Panc1 (cell line): ENCODE measurements at regions not wholly inside any gene's neighbourhood (a gene's known extent, or its start where the extent isn't known, plus 50 kb on each side); places are given as distances from the start of the nearest gene placed in this dataset.

Source experiments
- ATAC-seq: fragments of 200-7000 bp; cut with Tn5 transposase; 2 replicates; pipeline ENCODE4 v1.9.1; 2020; ENCODE audit warnings: mild to moderate bottlenecking, moderate library complexity
- BruUV-seq: library from RNA; stranded (reverse); fragments of 400-500 nt; replicated peaks from 2 replicates; lab custom pipeline; 2021; lab: Mats Ljungman, UMichigan
- CTCF ChIA-PET: fragments of 300-600 bp; sonication (Branson Sonifier 250); formaldehyde crosslinking; loops from one replicate; lab custom pipeline; 2022; ENCODE audit warnings: antibody characterized with exemption; lab: Charles Lee
- POLR2A ChIA-PET: fragments of 300-600 bp; sonication (Branson Sonifier 250); formaldehyde crosslinking; loops from one replicate; lab custom pipeline; 2022; ENCODE audit warnings: antibody characterized with exemption; lab: Charles Lee
- DNase-seq: peaks from one replicate; pipeline ENCODE4 v3.0.0-alpha.2; 2010; ENCODE audit warnings: low read depth, low spot score
- H3K27ac ChIP-seq: 2 replicates; pipeline ENCODE4 v1.5.1; 2011; ENCODE audit warnings: mild to moderate bottlenecking, low read length, inconsistent platforms
- H3K27me3 ChIP-seq: fragments of 200-500 bp; sonication (Bioruptor generic); 2 replicates; pipeline ENCODE4 v1.6.0; 2014; ENCODE audit warnings: low read length, inconsistent platforms; ENCODE audit not compliant: control insufficient read depth, insufficient read depth
- H3K36me3 ChIP-seq: fragments of 200-500 bp; sonication (Bioruptor generic); 2 replicates; pipeline ENCODE4 v1.5.1; 2014; ENCODE audit warnings: inconsistent platforms, mild to moderate bottlenecking, low read length, moderate library complexity; ENCODE audit not compliant: control insufficient read depth, insufficient read depth
- H3K4me1 ChIP-seq: 2 replicates; pipeline ENCODE4 v1.5.1; 2011; ENCODE audit warnings: inconsistent platforms, mild to moderate bottlenecking, low read length, moderate library complexity; ENCODE audit not compliant: control insufficient read depth, insufficient read depth
- H3K4me3 ChIP-seq, 2 experiments: 2 replicates each; pipeline ENCODE4 v1.5.1; 2011 to 2012; ENCODE audit warnings: low read depth in 2 of 2, low read length in 2 of 2, mild to moderate bottlenecking in 2 of 2, inconsistent platforms in 1 of 2, moderate library complexity in 1 of 2
- H3K9me3 ChIP-seq: fragments of 200-500 bp; sonication (Bioruptor generic); 2 replicates; pipeline ENCODE4 v1.5.1; 2014; ENCODE audit warnings: low read depth, mild to moderate bottlenecking, inconsistent platforms, low read length, moderate library complexity; ENCODE audit not compliant: control insufficient read depth, insufficient read depth
- CTCF ChIP-seq: fragments of 450-650 bp; IDR thresholded peaks from 2 replicates; pipeline ENCODE4 v1.5.1; 2017; ENCODE audit warnings: mild to moderate bottlenecking
- POLR2AphosphoS5 ChIP-seq: IDR thresholded peaks from 2 replicates; pipeline ENCODE4 v1.6.1; 2012; ENCODE audit warnings: mild to moderate bottlenecking, low read depth, low read length, moderate library complexity
- REST ChIP-seq, 2 experiments: IDR thresholded peaks; 2 replicates each; pipeline ENCODE4 v1.6.1; 2011 to 2012; ENCODE audit warnings: low read depth in 2 of 2, control low read depth in 1 of 2, low read length in 1 of 2, mild to moderate bottlenecking in 1 of 2, moderate library complexity in 1 of 2; ENCODE audit not compliant: insufficient read depth in 1 of 2
- SIN3A ChIP-seq: IDR thresholded peaks from 2 replicates; pipeline ENCODE4 v1.6.1; 2012; ENCODE audit warnings: low read depth, mild to moderate bottlenecking, low read length, moderate library complexity, borderline replicate concordance; ENCODE audit not compliant: insufficient read depth
- TCF7L2 ChIP-seq: IDR thresholded peaks from 2 replicates; pipeline ENCODE4 v1.6.1; 2011; ENCODE audit warnings: mild to moderate bottlenecking, low read depth, low read length, inconsistent platforms
- in situ Hi-C: cut with HindIII; loops from 2 replicates; pipeline ENCODE4 v1.10.0; 2016; ENCODE audit warnings: low sequenced_read_pairs, low pct_unique_long_range_greater_than_20kb
- intact Hi-C: fragments of 100-400 bp; cut with micrococcal nuclease; formaldehyde crosslinking; loops from one replicate; pipeline ENCODE4 v1.10.0; 2022; ENCODE audit not compliant: unreplicated experiment

GRCh38 chr5:163807781-163808180 is 302.4 kb downstream of the MAT2B start:
- no peaks in the 10 kb centered on the region for H3K9me3 ChIP-seq
- no peaks in the 10 kb centered on the region for H3K36me3 ChIP-seq
- ATAC-seq (no peak), DNase-seq (no peak)
- ChIA-PET POLR2A (no interaction called here), CTCF (no interaction called here)
- H3K4me3 ChIP-seq, result no peak overlapping the region
- intact Hi-C loops, result no loop called here
- TF ChIP-seq POLR2AphosphoS5, result no peak
- no TSS peak for BruUV-seq
- no peaks in the 10 kb centered on the region for H3K27me3 ChIP-seq
- in situ Hi-C loops, result no loop called here
- no peak overlapping the region for H3K27ac ChIP-seq
- no peaks in the 10 kb centered on the region for H3K4me1 ChIP-seq

GRCh38 chr5:163809473-163809872 is 304.1 kb downstream of the MAT2B start:
- Histone ChIP-seq H3K36me3 (no peaks in the 10 kb centered on the region), H3K4me1 (no peaks in the 10 kb centered on the region), H3K9me3 (no peaks in the 10 kb centered on the region), H3K27ac (no peak overlapping the region), H3K4me3 (no peak overlapping the region), H3K27me3 (no peaks in the 10 kb centered on the region)
- no peak for DNase-seq
- ATAC-seq, result no peak
- POLR2A ChIA-PET, result no interaction called here
- intact Hi-C loops, result no loop called here
- in situ Hi-C loops, result no loop called here
- TF ChIP-seq SIN3A (no peak), REST (IDR thresholded peaks at IDR 0.05; ENCODE audit: insufficient read depth in 1 of 2, low read depth in 2 of 2, low read length in 1 of 2) (no peak), TCF7L2 (no peak), POLR2AphosphoS5 (no peak), CTCF (no peak)
- CTCF ChIA-PET, result no interaction called here
- no TSS peak for BruUV-seq

- DNase-seq (no peak), ATAC-seq (no peak)
- H3K9me3 ChIP-seq, result no peaks in the 10 kb centered on the region
- CTCF ChIA-PET, result no interaction called here
- BruUV-seq, result no TSS peak
- no peaks in the 10 kb centered on the region for H3K27me3 ChIP-seq
- TF ChIP-seq TCF7L2, result no peak
- no peak for TF ChIP-seq SIN3A
- TF ChIP-seq REST (IDR thresholded peaks at IDR 0.05; ENCODE audit: insufficient read depth in 1 of 2, low read depth in 2 of 2, low read length in 1 of 2), result no peak
- no peak for TF ChIP-seq POLR2AphosphoS5
- TF ChIP-seq CTCF, result no peak
- H3K4me1 ChIP-seq, result no peaks in the 10 kb centered on the region
- H3K36me3 ChIP-seq, result no peaks in the 10 kb centered on the region
- POLR2A ChIA-PET, result no interaction called here
- no peak overlapping the region for H3K27ac ChIP-seq
- in situ Hi-C loops (no loop called here), intact Hi-C loops (no loop called here)
- H3K4me3 ChIP-seq, result no peak overlapping the region
These were observed 308.5 kb downstream of the MAT2B start for GRCh38 chr5:163813900-163814299.
